Natural killer cell (primary cell): ENCODE measurements at regions not wholly inside any gene's neighbourhood (a gene's known extent, or its start where the extent isn't known, plus 50 kb on each side); places are given as distances from the start of the nearest gene placed in this dataset.

Experiments
- ATAC-seq, 3 donors: fragments of 150-1000 bp in 2 of 3; fragments of 200-7000 bp in 1 of 3; cut with Tn5 transposase; 1 replicate in 1 of 3; 2 replicates in 2 of 3; pipeline ENCODE4 v1.10.0; 2021; ENCODE audit warnings: mild to moderate bottlenecking in 2 of 3, moderate library complexity in 2 of 3
- DNase-seq, 2 donors: peaks; one replicate each; pipeline versions ENCODE4 v3.0.0 to v3.0.0-alpha.2; 2013 to 2021; ENCODE audit warnings: mixed read lengths in 1 of 2
- H3K27ac ChIP-seq: one replicate; pipeline ENCODE4 v1.5.1; 2013; ENCODE audit warnings: mild to moderate bottlenecking, low read length
- H3K27me3 ChIP-seq: one replicate; pipeline ENCODE4 v1.6.1; 2013; ENCODE audit warnings: low read length; ENCODE audit not compliant: control insufficient read depth, insufficient read depth
- H3K36me3 ChIP-seq: one replicate; pipeline ENCODE4 v1.6.1; 2013; ENCODE audit warnings: low read length; ENCODE audit not compliant: control insufficient read depth, insufficient read depth
- H3K4me1 ChIP-seq: one replicate; pipeline ENCODE4 v1.6.1; 2013; ENCODE audit warnings: low read length; ENCODE audit not compliant: control insufficient read depth, insufficient read depth
- H3K4me3 ChIP-seq: one replicate; pipeline ENCODE4 v1.5.1; 2013; ENCODE audit warnings: low read length
- H3K9me3 ChIP-seq: one replicate; pipeline ENCODE4 v1.6.1; 2013; ENCODE audit warnings: low read length; ENCODE audit not compliant: control insufficient read depth, insufficient read depth
- H3K27ac Mint-ChIP-seq, 2 donors: one replicate each; pipeline ENCODE4 v1.8.0; 2022; ENCODE audit warnings: mild to moderate bottlenecking in 2 of 2, mixed read lengths in 2 of 2, moderate library complexity in 1 of 2
- H3K27me3 Mint-ChIP-seq, 2 donors: one replicate each; pipeline ENCODE4 v1.8.0; 2022; ENCODE audit warnings: low read depth in 2 of 2, mixed read lengths in 2 of 2
- H3K36me3 Mint-ChIP-seq: one replicate; pipeline ENCODE4 v1.8.0; 2022; ENCODE audit warnings: mixed read lengths
- H3K4me1 Mint-ChIP-seq, 2 donors: one replicate each; pipeline ENCODE4 v1.8.0; 2022; ENCODE audit warnings: mixed read lengths in 2 of 2
- H3K4me3 Mint-ChIP-seq: one replicate; pipeline ENCODE4 v1.8.0; 2022; ENCODE audit warnings: mild to moderate bottlenecking, moderate library complexity, mixed read lengths
- H3K9me3 Mint-ChIP-seq, 2 donors: one replicate each; pipeline ENCODE4 v1.8.0; 2022; ENCODE audit warnings: mixed read lengths in 2 of 2
- CTCF ChIP-seq: fragments of 200-600 bp; IDR thresholded peaks from one replicate; pipeline ENCODE4 v1.8.0; 2022; ENCODE audit warnings: antibody characterized with exemption
- WGBS: methylation state at CpG from one replicate; pipeline ENCODE4 v1.1.7; 2013; ENCODE audit warnings: missing lambda C conversion rate; ENCODE audit not compliant: insufficient coverage; 5-methylcytosine and 5-hydroxymethylcytosine counted together
- intact Hi-C: fragments of 100-400 bp; cut with micrococcal nuclease; formaldehyde crosslinking; loops from one replicate; pipeline ENCODE4 v1.14.2; 2022

DNA sequence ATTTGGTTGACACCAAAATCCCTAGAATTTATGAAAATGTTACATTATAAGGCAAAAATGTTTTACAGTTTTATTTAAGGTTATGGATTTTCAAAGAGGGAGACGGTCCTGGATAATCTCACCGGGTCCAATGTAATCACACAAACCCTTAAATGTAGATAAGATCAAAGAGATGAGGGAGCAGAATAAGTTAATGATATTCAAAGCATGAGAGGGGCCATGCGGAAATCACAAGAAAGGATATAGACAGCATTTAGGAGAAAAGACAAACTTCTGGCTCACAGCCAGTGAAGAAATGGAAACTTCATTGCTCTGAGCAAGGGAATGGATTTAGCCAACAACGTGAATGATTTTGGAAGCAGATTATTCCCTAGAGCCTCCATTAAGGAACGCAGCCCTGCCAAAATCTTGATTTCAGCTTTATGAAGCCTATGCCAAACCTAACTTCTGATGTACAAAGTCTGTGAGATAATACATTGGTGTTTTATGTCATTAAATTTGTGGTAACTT, 684.4 kb upstream of the GNPDA2 start:
- Mint-ChIP-seq H3K9me3 (peaks cover 8 to 19% of the 10 kb centered on the region in 2 donors), H3K4me3 (no peak overlapping the region), H3K36me3 (no peaks in the 10 kb centered on the region), H3K27me3 (no peaks in the 10 kb centered on the region), H3K4me1 (no peaks in the 10 kb centered on the region), H3K27ac (no peak overlapping the region)
- WGBS = 74% methylated on average over 5 of the region's 5 CpGs
- no peak for TF ChIP-seq CTCF
- Histone ChIP-seq H3K27ac (no peak overlapping the region), H3K36me3 (no peaks in the 10 kb centered on the region), H3K9me3 (no peaks in the 10 kb centered on the region), H3K4me3 (no peak overlapping the region), H3K4me1 (no peaks in the 10 kb centered on the region), H3K27me3 (no peaks in the 10 kb centered on the region)
- intact Hi-C loops = no loop called here
- DNase-seq (no peak), ATAC-seq (no peak)

DNA sequence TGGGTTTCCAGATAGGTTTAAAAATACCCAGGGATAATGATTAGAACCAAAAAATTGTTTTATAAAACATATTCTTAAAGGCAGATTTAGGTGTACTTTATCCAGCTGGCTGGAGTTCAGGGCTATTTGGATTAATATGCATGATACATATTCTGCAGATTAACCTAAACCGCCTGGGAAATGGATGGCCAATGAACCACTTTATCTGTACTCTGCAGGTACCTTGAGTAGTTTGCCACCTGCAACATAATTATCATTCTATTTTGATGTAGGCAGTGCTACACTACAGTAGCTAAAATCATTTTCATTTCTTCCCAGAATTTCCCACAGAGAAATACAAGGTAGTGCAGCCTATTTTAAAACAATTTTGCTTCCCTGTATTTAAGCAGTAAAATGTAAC, 683.2 kb upstream of the GNPDA2 start:
- Mint-ChIP-seq H3K27me3 (no peaks in the 10 kb centered on the region), H3K9me3 (peaks cover 12 to 21% of the 10 kb centered on the region in 2 donors), H3K4me3 (no peak overlapping the region), H3K36me3 (no peaks in the 10 kb centered on the region), H3K27ac (no peak overlapping the region), H3K4me1 (no peaks in the 10 kb centered on the region)
- no peaks in the 10 kb centered on the region for H3K9me3 ChIP-seq
- DNase-seq (no peak), ATAC-seq (no peak)
- 85% methylated on average over 1 of the region's 1 CpG for WGBS
- no peaks in the 10 kb centered on the region for H3K4me1 ChIP-seq
- no peak for TF ChIP-seq CTCF
- intact Hi-C loops = no loop called here
- no peaks in the 10 kb centered on the region for H3K36me3 ChIP-seq
- H3K27me3 ChIP-seq = no peaks in the 10 kb centered on the region
- no peak overlapping the region for H3K4me3 ChIP-seq
- H3K27ac ChIP-seq = no peak overlapping the region

- no peak for TF ChIP-seq CTCF
- Mint-ChIP-seq H3K27ac (no peak overlapping the region), H3K9me3 (peaks cover 13 to 22% of the 10 kb centered on the region in 2 donors), H3K4me3 (no peak overlapping the region), H3K27me3 (no peaks in the 10 kb centered on the region), H3K4me1 (no peaks in the 10 kb centered on the region), H3K36me3 (no peaks in the 10 kb centered on the region)
- Histone ChIP-seq H3K4me3 (no peak overlapping the region), H3K27me3 (no peaks in the 10 kb centered on the region), H3K27ac (no peak overlapping the region), H3K36me3 (no peaks in the 10 kb centered on the region), H3K4me1 (no peaks in the 10 kb centered on the region), H3K9me3 (no peaks in the 10 kb centered on the region)
- no peak for ATAC-seq
- 83% methylated on average over 1 of the region's 2 CpGs for WGBS
- intact Hi-C loops = no loop called here
- DNase-seq = no peak
These were observed 682.6 kb upstream of the GNPDA2 start for GRCh38 chr4:45408996-45409395.

DNA sequence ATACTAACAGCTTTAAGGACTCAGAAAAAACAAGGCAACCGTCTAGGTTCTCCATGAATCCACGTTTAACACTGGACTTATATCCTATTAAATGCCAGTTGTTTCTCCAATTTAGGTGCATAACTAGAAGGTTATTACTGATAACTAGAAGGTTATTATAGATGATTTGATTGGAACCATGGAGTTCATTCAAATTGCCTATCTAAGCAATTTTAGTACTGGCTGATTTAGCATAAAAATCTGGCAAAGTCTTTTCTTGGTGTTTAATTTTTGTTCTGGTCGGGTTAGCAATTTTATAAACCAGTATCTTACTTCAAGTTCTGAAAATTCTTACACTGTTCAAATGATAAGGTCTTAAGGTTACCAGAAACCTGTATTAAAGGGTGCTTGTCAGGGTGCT, 672.8 kb upstream of the GNPDA2 start:
- Mint-ChIP-seq H3K27me3 (no peaks in the 10 kb centered on the region), H3K36me3 (peaks cover 19% of the 10 kb centered on the region), H3K9me3 (peaks cover 13 to 30% of the 10 kb centered on the region in 2 donors), H3K4me1 (no peaks in the 10 kb centered on the region), H3K27ac (no peak overlapping the region), H3K4me3 (no peak overlapping the region)
- no peak for TF ChIP-seq CTCF
- no peak for DNase-seq
- no peaks in the 10 kb centered on the region for H3K27me3 ChIP-seq
- H3K4me1 ChIP-seq = no peaks in the 10 kb centered on the region
- no CpG with 5 or more reads among the region's 3 CpGs for WGBS
- no peaks in the 10 kb centered on the region for H3K36me3 ChIP-seq
- ATAC-seq = no peak
- intact Hi-C loops = no loop called here
- H3K9me3 ChIP-seq = peaks cover 4% of the 10 kb centered on the region
- H3K27ac ChIP-seq = no peak overlapping the region
- H3K4me3 ChIP-seq = no peak overlapping the region
